HepG2 (cell line): ENCODE measurements at regions not wholly inside any gene's neighbourhood (a gene's known extent, or its start where the extent isn't known, plus 50 kb on each side); places are given as distances from the start of the nearest gene placed in this dataset.

ENCODE experiments used
- ARNT2 ChIP-seq: sonication (generic); formaldehyde crosslinking; IDR thresholded peaks from 2 replicates; pipeline ENCODE4 v1.8.0; 2022; ENCODE audit warnings: mild to moderate bottlenecking, low read depth, missing genetic modification reagents, moderate library complexity
- CTCF ChIP-seq: sonication (generic); formaldehyde crosslinking; IDR thresholded peaks from 2 replicates; pipeline ENCODE4 v1.5.0; 2020; ENCODE audit warnings: mild to moderate bottlenecking, missing genetic modification reagents, moderate library complexity
- EEA1 ChIP-seq: sonication (generic); formaldehyde crosslinking; IDR thresholded peaks from 2 replicates; pipeline ENCODE4 v1.5.1; 2020; ENCODE audit warnings: mild to moderate bottlenecking, missing genetic modification reagents, borderline replicate concordance
- ELF1 ChIP-seq: sonication (generic); formaldehyde crosslinking; IDR thresholded peaks from 2 replicates; pipeline ENCODE4 v1.4.0; 2020; ENCODE audit warnings: missing genetic modification reagents
- ETV6 ChIP-seq: sonication (generic); formaldehyde crosslinking; conservative IDR thresholded peaks from 2 replicates; pipeline ENCODE4 v1.4.0; 2020; ENCODE audit warnings: missing genetic modification reagents
- EZH2 ChIP-seq: conservative IDR thresholded peaks from 2 replicates; pipeline ENCODE4 v1.6.1; 2012; ENCODE audit warnings: mild to moderate bottlenecking, low read depth, low read length, moderate library complexity
- FOSL2 ChIP-seq: sonication (generic); formaldehyde crosslinking; IDR thresholded peaks from 2 replicates; pipeline ENCODE4 v1.4.0; 2020; ENCODE audit warnings: missing genetic modification reagents
- HOXA7 ChIP-seq: sonication (generic); formaldehyde crosslinking; IDR thresholded peaks from 2 replicates; pipeline ENCODE4 v1.8.1; 2022; ENCODE audit warnings: mild to moderate bottlenecking, missing genetic modification reagents, moderate library complexity
- MXI1 ChIP-seq: IDR thresholded peaks from 3 replicates; pipeline ENCODE4 v1.6.1; 2012; ENCODE audit warnings: low read depth, low read length, inconsistent platforms, borderline replicate concordance
- NONO ChIP-seq, 2 experiments: fragments of 450-650 bp in 1 of 2; sonication (generic) in 1 of 2; formaldehyde crosslinking in 1 of 2; IDR thresholded peaks in 1 of 2; conservative IDR thresholded peaks in 1 of 2; 2 replicates each; pipeline versions ENCODE4 v1.6.1 to v1.8.0; 2017 to 2022; ENCODE audit warnings: mild to moderate bottlenecking in 1 of 2, missing genetic modification reagents in 1 of 2, moderate library complexity in 1 of 2
- POGZ ChIP-seq: sonication (generic); formaldehyde crosslinking; IDR thresholded peaks from 2 replicates; pipeline ENCODE4 v1.4.0; 2020; ENCODE audit warnings: mild to moderate bottlenecking, missing genetic modification reagents
- POLR2A ChIP-seq, 2 experiments: IDR thresholded peaks; 2 replicates each; pipeline ENCODE4 v1.6.1; 2011; ENCODE audit warnings: low read depth in 2 of 2, low read length in 2 of 2, mild to moderate bottlenecking in 1 of 2, moderate library complexity in 1 of 2; ENCODE audit not compliant: insufficient read depth in 1 of 2
- XRCC5 ChIP-seq: fragments of 200-400 bp; formaldehyde crosslinking; optimal IDR thresholded peaks from 2 replicates; pipeline ENCODE3; 2017; ENCODE audit warnings: mild to moderate bottlenecking, low read length
- ZNF3 ChIP-seq: IDR thresholded peaks from 2 replicates; pipeline ENCODE4 v1.7.0; 2017; ENCODE audit warnings: inconsistent platforms

- no peak for TF ChIP-seq HOXA7
- TF ChIP-seq MXI1 = no peak
- TF ChIP-seq NONO (IDR thresholded peaks at IDR 0.05) = no peak
- no peak for TF ChIP-seq NONO (CRISPR knock-in tag; conservative IDR thresholded peaks at IDR 0.05)
- no peak for TF ChIP-seq CTCF (CRISPR knock-in tag)
- TF ChIP-seq EZH2 = no peak
- no peak for TF ChIP-seq ETV6 (CRISPR knock-in tag)
- TF ChIP-seq POGZ (CRISPR knock-in tag) = no peak
- TF ChIP-seq ZNF3 (CRISPR knock-in tag) = no peak
- no peak for TF ChIP-seq ARNT2 (CRISPR knock-in tag)
- TF ChIP-seq FOSL2 (CRISPR knock-in tag) = no peak
- TF ChIP-seq POLR2A (IDR thresholded peaks at IDR 0.05; ENCODE audit: insufficient read depth in 1 of 2, low read depth in 2 of 2, low read length in 2 of 2) = no peak
- no peak for TF ChIP-seq EEA1 (CRISPR knock-in tag)
- TF ChIP-seq XRCC5 = no peak
- no peak for TF ChIP-seq ELF1 (CRISPR knock-in tag)
These were observed 1132.8 kb downstream of the GRM8 start for GRCh38 chr7:126119981-126120380.
